ENCODE measurements at regions not wholly inside any gene's neighbourhood (a gene's known extent, or its start where the extent isn't known, plus 50 kb on each side); places are given as distances from the start of the nearest gene placed in this dataset.

DNA sequence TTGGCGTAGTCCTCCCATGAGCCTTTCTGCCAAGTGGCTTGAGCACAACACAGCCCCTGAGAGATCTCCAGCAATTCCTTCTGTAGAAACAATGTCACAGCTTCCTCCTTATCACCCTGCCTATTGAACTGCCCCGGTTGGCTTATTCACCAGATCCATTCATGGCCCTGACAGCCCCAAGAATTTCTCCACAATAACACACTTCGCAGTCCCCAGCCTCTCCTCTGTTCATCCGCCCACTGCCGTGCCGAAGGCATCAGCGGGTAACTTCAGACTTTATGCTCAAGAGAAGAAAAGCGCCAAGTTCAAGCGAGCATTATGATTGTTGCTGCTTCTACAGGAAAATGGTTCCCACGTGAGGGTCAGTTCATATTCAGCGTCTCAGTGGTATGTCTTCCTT, 403.9 kb downstream of the VPS13C start:
- no peak for DNase-seq
- no peak overlapping the region for H3K27ac ChIP-seq (ENCODE audit: insufficient read depth, low read length, poor library complexity, severe bottlenecking)
- H3K4me1 ChIP-seq (ENCODE audit: control insufficient read depth, insufficient read depth, low read length, poor library complexity, severe bottlenecking) = no peaks in the 10 kb centered on the region
- H3K4me3 ChIP-seq (ENCODE audit: low read depth, low read length) = no peak overlapping the region
- H3K36me3 ChIP-seq (ENCODE audit: control insufficient read depth, insufficient read depth, low read length) = no peaks in the 10 kb centered on the region
- Mint-ChIP-seq H3K36me3 (no peaks in the 10 kb centered on the region), H3K9me3 (peaks cover 0 to 2% (median 0%) of the 10 kb centered on the region in 7 donors), H3K4me1 (no peaks in the 10 kb centered on the region), H3K27ac (no peak overlapping the region), H3K27me3 (peaks cover 10% of the 10 kb centered on the region), H3K4me3 (no peak overlapping the region)
- peaks cover 4% of the 10 kb centered on the region for H3K27me3 ChIP-seq (ENCODE audit: control insufficient read depth, insufficient read depth, low read length)
- ATAC-seq (ENCODE audit: low read depth in 2 of 2) = no peak
- H3K9me3 ChIP-seq (ENCODE audit: control insufficient read depth in 2 of 2, low read length in 2 of 2) = no peaks in the 10 kb centered on the region

DNA sequence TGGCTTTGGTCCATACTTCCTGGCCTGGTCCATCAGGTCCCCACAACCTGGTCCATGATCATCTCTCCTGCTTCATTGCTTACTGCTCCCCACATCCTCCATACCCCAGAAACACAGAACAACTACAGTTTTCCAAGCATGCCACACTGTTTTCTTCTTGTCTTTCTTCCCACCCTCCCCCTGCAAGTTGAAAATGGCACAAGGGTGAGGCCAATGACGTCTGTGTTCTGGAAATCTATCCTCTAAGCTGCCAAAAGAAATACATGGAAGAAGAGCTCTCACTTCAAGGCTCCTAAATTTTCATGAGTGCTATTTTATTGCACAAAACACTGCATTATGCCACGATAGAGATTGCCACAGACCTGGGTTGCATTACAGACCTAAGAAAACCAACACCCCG, 404.4 kb downstream of the VPS13C start:
- peaks cover 4% of the 10 kb centered on the region for H3K27me3 ChIP-seq (ENCODE audit: control insufficient read depth, insufficient read depth, low read length)
- no peaks in the 10 kb centered on the region for H3K4me1 Mint-ChIP-seq
- H3K36me3 ChIP-seq (ENCODE audit: control insufficient read depth, insufficient read depth, low read length) = no peaks in the 10 kb centered on the region
- no peak overlapping the region for H3K27ac Mint-ChIP-seq
- DNase-seq (no peak), ATAC-seq (ENCODE audit: low read depth in 2 of 2) (no peak)
- H3K4me1 ChIP-seq (ENCODE audit: control insufficient read depth, insufficient read depth, low read length, poor library complexity, severe bottlenecking) = no peaks in the 10 kb centered on the region
- no peaks in the 10 kb centered on the region for H3K9me3 ChIP-seq (ENCODE audit: control insufficient read depth in 2 of 2, low read length in 2 of 2)
- H3K27me3 Mint-ChIP-seq = peaks cover 13% of the 10 kb centered on the region
- H3K36me3 Mint-ChIP-seq = no peaks in the 10 kb centered on the region
- H3K4me3 Mint-ChIP-seq = no peak overlapping the region
- H3K4me3 ChIP-seq (ENCODE audit: low read depth, low read length) = no peak overlapping the region
- peaks cover 0 to 2% (median 0%) of the 10 kb centered on the region in 7 donors for H3K9me3 Mint-ChIP-seq
- no peak overlapping the region for H3K27ac ChIP-seq (ENCODE audit: insufficient read depth, low read length, poor library complexity, severe bottlenecking)

GRCh38 chr15:61654918-61655317, 405.3 kb downstream of the VPS13C start:
- peaks cover 0 to 2% (median 0%) of the 10 kb centered on the region in 7 donors for H3K9me3 Mint-ChIP-seq
- H3K4me1 Mint-ChIP-seq = no peaks in the 10 kb centered on the region
- no peak overlapping the region for H3K27ac Mint-ChIP-seq
- H3K4me1 ChIP-seq (ENCODE audit: control insufficient read depth, insufficient read depth, low read length, poor library complexity, severe bottlenecking) = no peaks in the 10 kb centered on the region
- H3K4me3 Mint-ChIP-seq = no peak overlapping the region
- DNase-seq (no peak), ATAC-seq (ENCODE audit: low read depth in 2 of 2) (no peak)
- H3K36me3 ChIP-seq (ENCODE audit: control insufficient read depth, insufficient read depth, low read length) = no peaks in the 10 kb centered on the region
- no peaks in the 10 kb centered on the region for H3K36me3 Mint-ChIP-seq
- H3K27ac ChIP-seq (ENCODE audit: insufficient read depth, low read length, poor library complexity, severe bottlenecking) = no peak overlapping the region
- H3K27me3 Mint-ChIP-seq = peaks cover 13% of the 10 kb centered on the region
- peaks cover 4% of the 10 kb centered on the region for H3K27me3 ChIP-seq (ENCODE audit: control insufficient read depth, insufficient read depth, low read length)
- no peaks in the 10 kb centered on the region for H3K9me3 ChIP-seq (ENCODE audit: control insufficient read depth in 2 of 2, low read length in 2 of 2)
- H3K4me3 ChIP-seq (ENCODE audit: low read depth, low read length) = no peak overlapping the region

GRCh38 chr15:61654002-61654740, 406.1 kb downstream of the VPS13C start:
- Mint-ChIP-seq H3K36me3 (no peaks in the 10 kb centered on the region), H3K4me1 (no peaks in the 10 kb centered on the region), H3K27ac (no peak overlapping the region), H3K4me3 (no peak overlapping the region), H3K27me3 (peaks cover 13% of the 10 kb centered on the region), H3K9me3 (peaks cover 0 to 2% (median 0%) of the 10 kb centered on the region in 7 donors)
- Histone ChIP-seq H3K4me1 (ENCODE audit: control insufficient read depth, insufficient read depth, low read length, poor library complexity, severe bottlenecking) (no peaks in the 10 kb centered on the region), H3K9me3 (ENCODE audit: control insufficient read depth in 2 of 2, low read length in 2 of 2) (no peaks in the 10 kb centered on the region), H3K27me3 (ENCODE audit: control insufficient read depth, insufficient read depth, low read length) (peaks cover 4% of the 10 kb centered on the region), H3K27ac (ENCODE audit: insufficient read depth, low read length, poor library complexity, severe bottlenecking) (no peak overlapping the region), H3K36me3 (ENCODE audit: control insufficient read depth, insufficient read depth, low read length) (no peaks in the 10 kb centered on the region), H3K4me3 (ENCODE audit: low read depth, low read length) (no peak overlapping the region)
- DNase-seq (no peak), ATAC-seq (ENCODE audit: low read depth in 2 of 2) (no peak)

DNA sequence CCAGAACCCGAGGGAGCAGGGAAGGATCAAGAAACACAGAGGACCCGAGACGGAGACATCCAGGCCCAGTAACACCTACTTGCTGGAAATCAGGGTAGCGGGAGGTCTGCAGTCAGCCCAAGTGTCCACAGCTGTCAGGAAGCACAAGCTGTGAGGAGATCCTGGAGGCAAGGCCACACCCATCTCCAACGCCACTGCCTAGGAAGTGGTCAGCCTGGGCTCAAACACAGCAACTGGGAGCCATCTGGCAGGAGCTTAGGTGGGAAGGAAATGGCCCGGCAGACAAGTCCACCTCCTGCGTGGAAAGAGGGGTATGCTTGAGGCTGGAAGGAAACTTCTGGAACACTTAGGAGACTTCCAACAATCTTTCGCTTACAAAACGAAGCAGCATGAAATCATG, 407.1 kb downstream of the VPS13C start:
- no peak for DNase-seq
- no peaks in the 10 kb centered on the region for H3K36me3 Mint-ChIP-seq
- H3K4me1 Mint-ChIP-seq = no peaks in the 10 kb centered on the region
- no peaks in the 10 kb centered on the region for H3K36me3 ChIP-seq (ENCODE audit: control insufficient read depth, insufficient read depth, low read length)
- H3K9me3 ChIP-seq (ENCODE audit: control insufficient read depth in 2 of 2, low read length in 2 of 2) = no peaks in the 10 kb centered on the region
- peaks cover 0 to 2% (median 0%) of the 10 kb centered on the region in 7 donors for H3K9me3 Mint-ChIP-seq
- H3K27me3 Mint-ChIP-seq = peaks cover 9% of the 10 kb centered on the region
- no peak overlapping the region for H3K27ac Mint-ChIP-seq
- peaks cover 2% of the 10 kb centered on the region for H3K27me3 ChIP-seq (ENCODE audit: control insufficient read depth, insufficient read depth, low read length)
- H3K4me1 ChIP-seq (ENCODE audit: control insufficient read depth, insufficient read depth, low read length, poor library complexity, severe bottlenecking) = no peaks in the 10 kb centered on the region
- H3K27ac ChIP-seq (ENCODE audit: insufficient read depth, low read length, poor library complexity, severe bottlenecking) = no peak overlapping the region
- H3K4me3 ChIP-seq (ENCODE audit: low read depth, low read length) = no peak overlapping the region
- ATAC-seq (ENCODE audit: low read depth in 2 of 2) = no peak
- H3K4me3 Mint-ChIP-seq = no peak overlapping the region

DNA sequence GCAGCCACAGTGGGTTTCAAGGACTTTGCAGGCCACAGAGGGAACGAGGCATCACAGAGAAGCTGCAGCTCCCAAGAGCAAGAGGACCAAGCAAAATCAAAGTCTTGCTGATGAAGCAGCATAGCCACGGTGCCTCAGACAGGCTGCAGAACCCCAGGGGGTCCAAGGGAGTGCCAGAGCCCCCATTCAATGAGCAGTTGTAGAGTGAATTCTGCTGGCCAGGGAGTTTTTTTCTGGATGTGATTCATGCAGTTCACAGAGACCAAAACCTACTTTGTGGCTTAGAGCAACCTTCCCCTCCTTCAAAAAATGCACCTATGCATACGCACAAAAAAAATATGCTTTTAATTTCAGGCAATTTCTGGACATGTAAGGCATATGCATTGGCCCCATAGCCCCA, 409.0 kb downstream of the VPS13C start:
- H3K9me3 Mint-ChIP-seq = peaks cover 0 to 2% (median 0%) of the 10 kb centered on the region in 7 donors

DNA sequence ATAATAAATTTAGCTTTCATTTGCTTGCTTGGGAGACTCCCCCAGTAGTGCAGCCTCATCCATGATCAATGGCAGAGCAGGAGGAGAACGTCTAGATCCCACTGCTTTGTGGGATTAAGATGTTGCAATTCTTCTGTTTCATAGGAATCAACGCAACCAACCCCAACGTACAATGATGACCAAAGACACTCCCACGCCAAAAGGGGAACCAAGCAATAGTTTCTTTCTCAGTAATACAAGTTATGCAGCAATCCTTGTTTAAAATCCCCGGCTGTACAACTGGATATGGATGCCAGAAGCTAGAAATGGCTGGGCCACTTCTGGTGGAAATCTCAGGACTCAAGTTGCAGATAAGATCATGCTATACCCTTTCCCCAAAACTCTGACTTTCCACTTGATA, 411.2 kb downstream of the VPS13C start:
- H3K4me3 Mint-ChIP-seq = no peak overlapping the region
- Histone ChIP-seq H3K27me3 (ENCODE audit: control insufficient read depth, insufficient read depth, low read length) (peaks cover 3% of the 10 kb centered on the region), H3K27ac (ENCODE audit: insufficient read depth, low read length, poor library complexity, severe bottlenecking) (no peak overlapping the region), H3K9me3 (ENCODE audit: control insufficient read depth in 2 of 2, low read length in 2 of 2) (no peaks in the 10 kb centered on the region), H3K36me3 (ENCODE audit: control insufficient read depth, insufficient read depth, low read length) (no peaks in the 10 kb centered on the region), H3K4me1 (ENCODE audit: control insufficient read depth, insufficient read depth, low read length, poor library complexity, severe bottlenecking) (no peaks in the 10 kb centered on the region), H3K4me3 (ENCODE audit: low read depth, low read length) (no peak overlapping the region)
- no peak for DNase-seq
- H3K36me3 Mint-ChIP-seq = no peaks in the 10 kb centered on the region
- no peaks in the 10 kb centered on the region for H3K4me1 Mint-ChIP-seq
- no peak for ATAC-seq (ENCODE audit: low read depth in 2 of 2)
- no peaks in the 10 kb centered on the region for H3K9me3 Mint-ChIP-seq
- H3K27me3 Mint-ChIP-seq = peaks cover 22% of the 10 kb centered on the region
- H3K27ac Mint-ChIP-seq = no peak overlapping the region

More for the DNA sequence above, 409.0 kb downstream of the VPS13C start:
- no peak overlapping the region for H3K4me3 Mint-ChIP-seq
- Histone ChIP-seq H3K4me3 (ENCODE audit: low read depth, low read length) (no peak overlapping the region), H3K9me3 (ENCODE audit: control insufficient read depth in 2 of 2, low read length in 2 of 2) (no peaks in the 10 kb centered on the region), H3K27ac (ENCODE audit: insufficient read depth, low read length, poor library complexity, severe bottlenecking) (no peak overlapping the region), H3K36me3 (ENCODE audit: control insufficient read depth, insufficient read depth, low read length) (no peaks in the 10 kb centered on the region), H3K4me1 (ENCODE audit: control insufficient read depth, insufficient read depth, low read length, poor library complexity, severe bottlenecking) (no peaks in the 10 kb centered on the region), H3K27me3 (ENCODE audit: control insufficient read depth, insufficient read depth, low read length) (peaks cover 3% of the 10 kb centered on the region)
- H3K4me1 Mint-ChIP-seq = no peaks in the 10 kb centered on the region
- H3K27ac Mint-ChIP-seq = no peak overlapping the region
- ATAC-seq (ENCODE audit: low read depth in 2 of 2) = no peak
- H3K36me3 Mint-ChIP-seq = no peaks in the 10 kb centered on the region
- no peak for DNase-seq
- peaks cover 9% of the 10 kb centered on the region for H3K27me3 Mint-ChIP-seq

DNA sequence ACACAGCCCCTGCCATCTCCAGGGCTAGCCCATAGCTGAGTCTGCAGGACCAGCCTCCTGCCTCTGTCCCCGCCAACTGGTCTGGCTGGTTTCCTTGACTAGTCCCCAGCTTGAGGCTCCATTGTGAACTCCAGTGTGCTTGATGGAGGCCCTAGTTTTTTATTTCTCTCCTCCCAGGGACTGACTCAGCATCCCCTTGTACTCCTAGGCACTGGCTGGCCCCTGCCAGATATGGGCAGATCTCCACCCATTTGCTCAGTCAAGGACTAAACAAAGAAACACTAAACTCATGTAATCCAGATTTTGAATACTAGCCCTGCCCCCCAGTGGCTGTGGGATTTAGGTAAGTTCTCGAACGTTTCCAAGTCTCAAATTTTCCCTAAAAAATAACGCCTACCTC, 415.4 kb upstream of the RORA start:
- ATAC-seq (ENCODE audit: low read depth in 2 of 2) (no peak), DNase-seq (no peak)
- Histone ChIP-seq H3K4me3 (ENCODE audit: low read depth, low read length) (no peak overlapping the region), H3K9me3 (ENCODE audit: control insufficient read depth in 2 of 2, low read length in 2 of 2) (no peaks in the 10 kb centered on the region), H3K27ac (ENCODE audit: insufficient read depth, low read length, poor library complexity, severe bottlenecking) (no peak overlapping the region), H3K27me3 (ENCODE audit: control insufficient read depth, insufficient read depth, low read length) (peaks cover 3% of the 10 kb centered on the region), H3K36me3 (ENCODE audit: control insufficient read depth, insufficient read depth, low read length) (no peaks in the 10 kb centered on the region), H3K4me1 (ENCODE audit: control insufficient read depth, insufficient read depth, low read length, poor library complexity, severe bottlenecking) (no peaks in the 10 kb centered on the region)
- no peaks in the 10 kb centered on the region for H3K4me1 Mint-ChIP-seq
- H3K9me3 Mint-ChIP-seq = no peaks in the 10 kb centered on the region
- no peak overlapping the region for H3K27ac Mint-ChIP-seq
- no peak overlapping the region for H3K4me3 Mint-ChIP-seq
- no peaks in the 10 kb centered on the region for H3K36me3 Mint-ChIP-seq
- H3K27me3 Mint-ChIP-seq = peaks cover 19% of the 10 kb centered on the region

All from CD4-positive, CD25-positive, alpha-beta regulatory T cell (primary cell).